ENCODE measurements at regions not wholly inside any gene's neighbourhood (a gene's known extent, or its start where the extent isn't known, plus 50 kb on each side); places are given as distances from the start of the nearest gene placed in this dataset.

- TF ChIP-seq NBN (IDR thresholded peaks at IDR 0.05) = no peak
- no peak for TF ChIP-seq CTCF (IDR thresholded peaks at IDR 0.05 in 2 of 3, conservative IDR thresholded peaks at IDR 0.05 in 1 of 3; ENCODE audit: control insufficient read depth in 2 of 3, extremely low read depth in 1 of 3, insufficient read depth in 1 of 3, low read depth in 3 of 3, low read length in 3 of 3)
- no peak for TF ChIP-seq EGR1 (IDR thresholded peaks at IDR 0.05; ENCODE audit: borderline replicate concordance in 1 of 2, low read depth in 2 of 2, low read length in 2 of 2)
- no peak for TF ChIP-seq EZH2 (IDR thresholded peaks at IDR 0.05; ENCODE audit: borderline replicate concordance, control insufficient read depth, low read depth, low read length)
- no peak for TF ChIP-seq PAX5 (IDR thresholded peaks at IDR 0.05; ENCODE audit: borderline replicate concordance, low read depth, low read length)
- no peak for TF ChIP-seq SP1 (IDR thresholded peaks at IDR 0.05; ENCODE audit: low read depth, low read length)
- TF ChIP-seq ZNF274 (IDR thresholded peaks at IDR 0.05; ENCODE audit: insufficient read depth, insufficient read length) = no peak
- TF ChIP-seq POLR2AphosphoS5 (IDR thresholded peaks at IDR 0.05; ENCODE audit: low read length) = no peak
- no peak for TF ChIP-seq YBX1 (IDR thresholded peaks at IDR 0.05)
- no peak for TF ChIP-seq GABPA (IDR thresholded peaks at IDR 0.05; ENCODE audit: low read depth)
- TF ChIP-seq, protein P1, sequence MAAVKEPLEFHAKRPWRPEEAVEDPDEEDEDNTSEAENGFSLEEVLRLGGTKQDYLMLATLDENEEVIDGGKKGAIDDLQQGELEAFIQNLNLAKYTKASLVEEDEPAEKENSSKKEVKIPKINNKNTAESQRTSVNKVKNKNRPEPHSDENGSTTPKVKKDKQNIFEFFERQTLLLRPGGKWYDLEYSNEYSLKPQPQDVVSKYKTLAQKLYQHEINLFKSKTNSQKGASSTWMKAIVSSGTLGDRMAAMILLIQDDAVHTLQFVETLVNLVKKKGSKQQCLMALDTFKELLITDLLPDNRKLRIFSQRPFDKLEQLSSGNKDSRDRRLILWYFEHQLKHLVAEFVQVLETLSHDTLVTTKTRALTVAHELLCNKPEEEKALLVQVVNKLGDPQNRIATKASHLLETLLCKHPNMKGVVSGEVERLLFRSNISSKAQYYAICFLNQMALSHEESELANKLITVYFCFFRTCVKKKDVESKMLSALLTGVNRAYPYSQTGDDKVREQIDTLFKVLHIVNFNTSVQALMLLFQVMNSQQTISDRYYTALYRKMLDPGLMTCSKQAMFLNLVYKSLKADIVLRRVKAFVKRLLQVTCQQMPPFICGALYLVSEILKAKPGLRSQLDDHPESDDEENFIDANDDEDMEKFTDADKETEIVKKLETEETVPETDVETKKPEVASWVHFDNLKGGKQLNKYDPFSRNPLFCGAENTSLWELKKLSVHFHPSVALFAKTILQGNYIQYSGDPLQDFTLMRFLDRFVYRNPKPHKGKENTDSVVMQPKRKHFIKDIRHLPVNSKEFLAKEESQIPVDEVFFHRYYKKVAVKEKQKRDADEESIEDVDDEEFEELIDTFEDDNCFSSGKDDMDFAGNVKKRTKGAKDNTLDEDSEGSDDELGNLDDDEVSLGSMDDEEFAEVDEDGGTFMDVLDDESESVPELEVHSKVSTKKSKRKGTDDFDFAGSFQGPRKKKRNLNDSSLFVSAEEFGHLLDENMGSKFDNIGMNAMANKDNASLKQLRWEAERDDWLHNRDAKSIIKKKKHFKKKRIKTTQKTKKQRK (IDR thresholded peaks at IDR 0.05; ENCODE audit: low read depth, low read length) = no peak
- no peak for TF ChIP-seq YY1 (IDR thresholded peaks at IDR 0.05; ENCODE audit: low read depth, low read length)
- no peak for TF ChIP-seq NR2C2 (IDR thresholded peaks at IDR 0.05; ENCODE audit: borderline replicate concordance, control insufficient read depth, insufficient read length, low read depth)
These were observed 427.6 kb downstream of the BCL11A start for GRCh38 chr2:60125611-60126426.

Data from GM12878 (cell line).